ENCODE measurements at regions not wholly inside any gene's neighbourhood (a gene's known extent, or its start where the extent isn't known, plus 50 kb on each side); places are given as distances from the start of the nearest gene placed in this dataset.
"Not testable (repeated sequence)": the region's sequence is repeated elsewhere in the genome, so short reads cannot be mapped to it uniquely, and the experiment has no call there.

GRCh38 chr2:175832866-175833265 lies 169.2 kb downstream of the LNPK start:
- ChIA-PET POLR2A (no interaction called here), CTCF (no interaction called here)

- POLR2A ChIA-PET, result no interaction called here
- CTCF ChIA-PET, result no interaction called here
These were observed 172.3 kb downstream of the LNPK start for GRCh38 chr2:175829741-175830140.

- ChIA-PET CTCF (no interaction called here), POLR2A (no interaction called here)
These were observed 174.2 kb downstream of the LNPK start for GRCh38 chr2:175827856-175828255.

GRCh38 chr2:175824243-175824642 lies 177.8 kb downstream of the LNPK start:
- ChIA-PET POLR2A (no interaction called here), CTCF (no interaction called here)

- CTCF ChIA-PET, result no interaction called here
These were observed 178.4 kb downstream of the LNPK start for GRCh38 chr2:175823707-175824073.

GRCh38 chr2:175823002-175823706 lies 178.9 kb downstream of the LNPK start:
- POLR2A ChIA-PET, result no interaction called here

More at GRCh38 chr2:175823707-175824073, 178.4 kb downstream of the LNPK start:
- POLR2A ChIA-PET, result no interaction called here

GRCh38 chr2:175817221-175817620 lies 184.8 kb downstream of the LNPK start:
- ChIA-PET CTCF (no interaction called here), POLR2A (no interaction called here)

More at GRCh38 chr2:175823002-175823706, 178.9 kb downstream of the LNPK start:
- CTCF ChIA-PET, result no interaction called here

GRCh38 chr2:175815537-175815936 lies 186.5 kb downstream of the LNPK start:
- POLR2A ChIA-PET, result no interaction called here
- CTCF ChIA-PET, result no interaction called here

- ChIA-PET POLR2A (no interaction called here), CTCF (no interaction called here)
These were observed 190.1 kb downstream of the LNPK start for GRCh38 chr2:175811971-175812370.

- ChIA-PET CTCF (no interaction called here), POLR2A (no interaction called here)
These were observed 193.2 kb downstream of the LNPK start for GRCh38 chr2:175808858-175809257.

GRCh38 chr2:175808078-175808477 lies 194.0 kb downstream of the LNPK start:
- POLR2A ChIA-PET, result no interaction called here
- CTCF ChIA-PET, result interaction anchor here (0.7 kb wide), 1 partner anchor 10 kb away, joined by 3 read pairs; no protein-coding TSS in a partner anchor

- POLR2A ChIA-PET, result no interaction called here
- CTCF ChIA-PET, result no interaction called here
These were observed 194.8 kb downstream of the LNPK start for GRCh38 chr2:175807031-175807873.

GRCh38 chr2:175806570-175806969 lies 195.5 kb downstream of the LNPK start:
- ChIA-PET CTCF (no interaction called here), POLR2A (no interaction called here)

- ChIA-PET POLR2A (no interaction called here), CTCF (no interaction called here)
These were observed 196.0 kb downstream of the LNPK start for GRCh38 chr2:175806125-175806490.

GRCh38 chr2:175805442-175806124 lies 196.5 kb downstream of the LNPK start:
- ChIA-PET POLR2A (no interaction called here), CTCF (no interaction called here)

GRCh38 chr2:175804122-175804521 lies 197.9 kb downstream of the LNPK start:
- CTCF ChIA-PET, result no interaction called here
- POLR2A ChIA-PET, result no interaction called here

GRCh38 chr2:175796422-175796821 lies 205.6 kb downstream of the LNPK start:
- CTCF ChIA-PET, POLR2A ChIA-PET: not testable (repeated sequence)

GRCh38 chr2:175793648-175794047 lies 208.4 kb downstream of the LNPK start:
- ChIA-PET POLR2A (no interaction called here), CTCF (no interaction called here)

GRCh38 chr2:175792881-175793280 lies 209.2 kb downstream of the LNPK start:
- ChIA-PET POLR2A (no interaction called here), CTCF (no interaction called here)

- CTCF ChIA-PET, result no interaction called here
- POLR2A ChIA-PET, result no interaction called here
These were observed 209.9 kb downstream of the LNPK start for GRCh38 chr2:175792199-175792598.

- ChIA-PET POLR2A (no interaction called here), CTCF (no interaction called here)
These were observed 215.5 kb downstream of the LNPK start for GRCh38 chr2:175786471-175787124.
